Nephron progenitor cell (in vitro differentiated cells): ENCODE measurements at regions not wholly inside any gene's neighbourhood (a gene's known extent, or its start where the extent isn't known, plus 50 kb on each side); places are given as distances from the start of the nearest gene placed in this dataset.
"Not testable (repeated sequence)": the region's sequence is repeated elsewhere in the genome, so short reads cannot be mapped to it uniquely, and the experiment has no call there.

ENCODE experiments used
- DNase-seq: peaks from one replicate; pipeline ENCODE4 v3.0.0; 2021
- H3K27ac Mint-ChIP-seq: 2 replicates; pipeline ENCODE4 v1.8.0; 2021; ENCODE audit warnings: mild to moderate bottlenecking, moderate library complexity, mixed read lengths
- H3K27me3 Mint-ChIP-seq: 2 replicates; pipeline ENCODE4 v1.8.0; 2021; ENCODE audit warnings: mild to moderate bottlenecking, low read depth, mixed read lengths; ENCODE audit not compliant: poor library complexity
- H3K36me3 Mint-ChIP-seq: 2 replicates; pipeline ENCODE4 v1.8.0; 2021; ENCODE audit warnings: low read depth, mixed read lengths
- H3K4me1 Mint-ChIP-seq: 2 replicates; pipeline ENCODE4 v1.8.0; 2021; ENCODE audit warnings: mixed read lengths
- H3K4me3 Mint-ChIP-seq: 2 replicates; pipeline ENCODE4 v1.8.0; 2021; ENCODE audit warnings: mild to moderate bottlenecking, moderate library complexity, mixed read lengths
- H3K9me3 Mint-ChIP-seq: 2 replicates; pipeline ENCODE4 v1.8.0; 2021; ENCODE audit warnings: mild to moderate bottlenecking, moderate library complexity, mixed read lengths
- CTCF ChIP-seq: fragments of 200-600 bp; sonication (generic); IDR thresholded peaks from 2 replicates; pipeline ENCODE4 v1.5.0; 2021; ENCODE audit warnings: antibody characterized with exemption

DNA sequence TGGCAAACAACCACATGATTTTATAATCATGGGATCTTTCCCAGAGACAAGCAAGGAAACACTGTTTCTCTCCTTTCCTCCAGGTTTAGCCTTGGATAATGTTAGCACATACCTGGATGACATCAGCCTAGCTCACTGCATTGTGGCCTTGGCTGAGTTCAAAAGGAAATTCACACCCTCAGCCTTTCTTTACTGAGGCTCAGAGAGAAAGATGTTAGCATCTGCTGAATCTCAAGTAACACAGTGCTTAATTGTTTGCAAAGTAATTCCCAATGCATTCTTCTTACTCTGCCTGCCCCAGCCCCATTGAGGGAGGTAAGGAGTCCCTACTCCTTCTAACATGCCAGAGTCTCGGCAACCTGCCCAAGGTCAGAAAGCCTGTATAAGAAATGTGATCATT, 432.2 kb upstream of the LMCD1 start:
- Mint-ChIP-seq H3K9me3 (peaks cover 15% of the 10 kb centered on the region), H3K4me3 (no peak overlapping the region), H3K27me3 (no peaks in the 10 kb centered on the region), H3K4me1 (peaks cover 10% of the 10 kb centered on the region), H3K27ac (peak overlapping the region; percentile 89), H3K36me3 (no peaks in the 10 kb centered on the region)
- no peak for TF ChIP-seq CTCF
- DNase-seq, result no peak

- no peak for DNase-seq
- TF ChIP-seq CTCF, result no peak
- H3K4me3 Mint-ChIP-seq, result no peak overlapping the region
- H3K27ac Mint-ChIP-seq, result peak overlapping the region; percentile 89
- peaks cover 13% of the 10 kb centered on the region for H3K9me3 Mint-ChIP-seq
- H3K36me3 Mint-ChIP-seq, result no peaks in the 10 kb centered on the region
- H3K27me3 Mint-ChIP-seq, result no peaks in the 10 kb centered on the region
- peaks cover 10% of the 10 kb centered on the region for H3K4me1 Mint-ChIP-seq
These were observed 431.6 kb upstream of the LMCD1 start for GRCh38 chr3:8070011-8070410.

DNA sequence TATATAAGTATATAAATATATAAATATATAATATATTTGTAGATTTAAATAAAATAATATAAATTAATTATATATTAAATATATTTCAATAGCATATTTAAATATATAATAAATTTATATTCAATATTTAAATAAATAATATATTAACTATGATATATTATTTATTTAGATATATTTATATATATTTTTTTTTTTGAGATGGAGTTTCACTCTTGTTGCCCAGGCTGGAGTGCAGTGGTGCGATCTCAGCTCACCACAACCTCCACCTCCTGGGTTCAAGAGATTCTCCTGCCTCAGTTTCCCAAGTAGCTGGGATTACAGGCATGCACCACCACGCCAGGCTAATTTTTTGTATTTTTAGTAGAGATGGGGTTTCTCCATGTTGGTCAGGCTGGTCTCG, 426.9 kb upstream of the LMCD1 start:
- H3K9me3 Mint-ChIP-seq, H3K4me3 Mint-ChIP-seq, DNase-seq, H3K27ac Mint-ChIP-seq, H3K4me1 Mint-ChIP-seq, H3K36me3 Mint-ChIP-seq, H3K27me3 Mint-ChIP-seq: not testable (repeated sequence)

GRCh38 chr3:8077126-8077525, 424.5 kb upstream of the LMCD1 start:
- DNase-seq, result no peak
- no peaks in the 10 kb centered on the region for H3K27me3 Mint-ChIP-seq
- no peaks in the 10 kb centered on the region for H3K4me1 Mint-ChIP-seq
- H3K9me3 Mint-ChIP-seq, result no peaks in the 10 kb centered on the region
- no peak overlapping the region for H3K4me3 Mint-ChIP-seq
- TF ChIP-seq CTCF, result no peak
- no peaks in the 10 kb centered on the region for H3K36me3 Mint-ChIP-seq
- H3K27ac Mint-ChIP-seq, result no peak overlapping the region

DNA sequence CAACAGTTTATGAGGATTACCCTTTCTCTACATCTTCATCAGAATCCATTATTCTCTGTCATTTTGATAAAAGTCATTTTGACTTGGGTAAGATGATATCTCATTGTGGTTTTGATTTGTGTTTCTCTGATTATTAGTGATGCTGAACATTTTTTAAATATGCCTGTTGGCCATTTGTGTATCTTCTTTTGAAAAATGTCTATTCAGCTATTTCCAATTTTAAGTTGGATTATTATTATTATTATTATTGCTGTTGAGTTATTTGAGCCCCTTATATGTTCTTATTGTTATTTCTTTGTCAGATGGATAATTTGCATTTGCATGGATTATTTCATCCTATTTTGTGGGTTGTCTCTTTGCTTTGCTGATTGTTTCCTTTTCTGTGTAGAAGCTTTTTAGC, 421.2 kb upstream of the LMCD1 start:
- TF ChIP-seq CTCF, result no peak
- no peaks in the 10 kb centered on the region for H3K36me3 Mint-ChIP-seq

GRCh38 chr3:8085498-8085897, 416.1 kb upstream of the LMCD1 start:
- Mint-ChIP-seq H3K27ac (no peak overlapping the region), H3K4me1 (no peaks in the 10 kb centered on the region), H3K27me3 (no peaks in the 10 kb centered on the region), H3K9me3 (no peaks in the 10 kb centered on the region), H3K36me3 (no peaks in the 10 kb centered on the region), H3K4me3 (no peak overlapping the region)
- no peak for TF ChIP-seq CTCF
- no peak for DNase-seq

More for the DNA sequence above, 421.2 kb upstream of the LMCD1 start:
- no peaks in the 10 kb centered on the region for H3K27me3 Mint-ChIP-seq
- H3K4me1 Mint-ChIP-seq, result no peaks in the 10 kb centered on the region
- no peak overlapping the region for H3K4me3 Mint-ChIP-seq
- H3K9me3 Mint-ChIP-seq, result no peaks in the 10 kb centered on the region
- no peak for DNase-seq
- H3K27ac Mint-ChIP-seq, result no peak overlapping the region
